K562 (cell line): ENCODE measurements at regions not wholly inside any gene's neighbourhood (a gene's known extent, or its start where the extent isn't known, plus 50 kb on each side); places are given as distances from the start of the nearest gene placed in this dataset.

Experiments
- CBX8 ChIP-seq: fragments of 200-600 bp; sonication (generic); IDR thresholded peaks from 2 replicates; pipeline ENCODE4 v1.6.1; 2012; ENCODE audit warnings: borderline replicate concordance, mixed run types, low read depth, mild to moderate bottlenecking, moderate library complexity, mixed read lengths, low read length, control low read depth, inconsistent platforms; ENCODE audit not compliant: poor library complexity, severe bottlenecking; ENCODE audit errors: extremely low read depth
- ETV5 ChIP-seq: sonication (generic); formaldehyde crosslinking; IDR thresholded peaks from 2 replicates; pipeline ENCODE4 v1.4.0; 2020; ENCODE audit warnings: low read depth, mild to moderate bottlenecking, missing genetic modification reagents
- MED1 ChIP-seq: sonication (generic); formaldehyde crosslinking; IDR thresholded peaks from 2 replicates; pipeline ENCODE4 v1.8.1; 2023; ENCODE audit warnings: missing genetic modification reagents, borderline replicate concordance
- PHB2 ChIP-seq: fragments of 450-650 bp; IDR thresholded peaks from 2 replicates; pipeline ENCODE4 v1.6.1; 2017; ENCODE audit warnings: low read depth
- POLR2A ChIP-seq: fragments of 450-650 bp; conservative IDR thresholded peaks from 2 replicates; pipeline ENCODE4 v1.6.1; 2016
- POLR2AphosphoS5 ChIP-seq: IDR thresholded peaks from 2 replicates; pipeline ENCODE4 v1.6.1; 2011; ENCODE audit warnings: mild to moderate bottlenecking, low read depth, low read length, moderate library complexity; ENCODE audit not compliant: control insufficient read depth, insufficient read depth
- SIN3A ChIP-seq, 2 experiments: fragments of 150-350 bp in 1 of 2; IDR thresholded peaks; 2 replicates each; pipeline ENCODE4 v1.6.1; 2011 to 2016; ENCODE audit warnings: borderline replicate concordance in 2 of 2, low read depth in 2 of 2, low read length in 2 of 2, mild to moderate bottlenecking in 2 of 2, moderate library complexity in 2 of 2; ENCODE audit not compliant: control insufficient read depth in 1 of 2
- SRSF9 ChIP-seq: fragments of 200-400 bp; formaldehyde crosslinking; IDR thresholded peaks from 2 replicates; pipeline ENCODE4 v1.6.1; 2017; ENCODE audit warnings: low read depth, low read length, borderline replicate concordance
- TF ChIP-seq, protein P1 (sequence below), 3 experiments: IDR thresholded peaks in 2 of 3; conservative IDR thresholded peaks in 1 of 3; 2 replicates each; pipeline ENCODE4 v1.5.1; 2011 to 2012; ENCODE audit warnings: low read length in 3 of 3, mild to moderate bottlenecking in 3 of 3, control low read depth in 2 of 3, improper control_type of control experiment in 1 of 3, inconsistent platforms in 1 of 3, low read depth in 1 of 3, mixed read lengths in 1 of 3, moderate library complexity in 1 of 3; ENCODE audit not compliant: insufficient read depth in 2 of 3
- TF ChIP-seq, protein P2 (sequence below): sonication (generic); formaldehyde crosslinking; IDR thresholded peaks from 2 replicates; pipeline ENCODE4 v1.5.0; 2020; ENCODE audit warnings: missing genetic modification reagents

DNA sequence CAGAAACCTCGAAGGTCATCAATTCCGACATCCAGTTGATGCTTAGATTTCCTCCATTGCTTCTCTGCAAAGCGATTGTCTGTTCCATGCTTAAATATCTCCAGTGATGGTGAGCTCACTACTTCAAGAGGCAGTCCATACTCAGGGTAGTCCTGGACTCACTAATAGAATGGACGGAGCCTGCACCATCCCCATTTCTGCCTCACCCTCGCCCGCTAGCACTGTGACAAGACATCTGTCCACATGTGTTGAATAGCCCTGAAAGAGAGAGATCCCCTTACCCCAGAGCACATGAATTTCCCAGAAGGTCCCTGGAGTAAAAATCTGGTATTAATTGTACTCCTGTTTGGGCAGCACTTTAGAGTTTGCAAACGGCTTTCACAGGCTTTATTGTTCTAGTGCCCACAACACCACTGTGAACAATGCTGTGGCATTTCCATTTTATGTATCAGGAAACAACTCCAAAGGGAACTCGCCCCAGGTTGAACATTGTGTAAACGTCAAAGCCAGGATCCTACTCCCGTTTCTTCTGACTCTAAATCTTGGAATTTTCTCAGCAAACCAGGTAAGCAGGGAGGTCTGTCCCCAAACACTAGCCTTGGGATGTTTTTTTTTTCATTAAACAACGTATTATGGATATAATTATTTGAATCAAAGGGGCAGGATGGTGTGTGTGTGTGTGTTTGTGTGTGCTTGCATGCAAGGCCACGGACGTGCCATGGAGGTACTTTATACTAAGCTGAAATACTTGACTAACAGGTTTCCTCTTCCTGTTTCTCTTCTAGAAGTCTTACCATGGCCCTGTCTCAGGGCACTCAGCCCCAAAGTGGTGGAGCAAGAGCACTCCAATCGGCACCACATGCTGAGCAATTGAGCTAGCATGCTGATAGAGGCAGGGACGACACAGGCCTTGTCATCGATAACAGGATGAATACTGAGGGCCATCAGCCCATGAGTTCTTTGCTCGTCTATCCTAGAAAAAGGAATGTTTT, 198.3 kb downstream of the OPA1 start:
- TF ChIP-seq CBX8, result no peak
- TF ChIP-seq ETV5 (CRISPR knock-in tag), result no peak
- TF ChIP-seq, protein P1, sequence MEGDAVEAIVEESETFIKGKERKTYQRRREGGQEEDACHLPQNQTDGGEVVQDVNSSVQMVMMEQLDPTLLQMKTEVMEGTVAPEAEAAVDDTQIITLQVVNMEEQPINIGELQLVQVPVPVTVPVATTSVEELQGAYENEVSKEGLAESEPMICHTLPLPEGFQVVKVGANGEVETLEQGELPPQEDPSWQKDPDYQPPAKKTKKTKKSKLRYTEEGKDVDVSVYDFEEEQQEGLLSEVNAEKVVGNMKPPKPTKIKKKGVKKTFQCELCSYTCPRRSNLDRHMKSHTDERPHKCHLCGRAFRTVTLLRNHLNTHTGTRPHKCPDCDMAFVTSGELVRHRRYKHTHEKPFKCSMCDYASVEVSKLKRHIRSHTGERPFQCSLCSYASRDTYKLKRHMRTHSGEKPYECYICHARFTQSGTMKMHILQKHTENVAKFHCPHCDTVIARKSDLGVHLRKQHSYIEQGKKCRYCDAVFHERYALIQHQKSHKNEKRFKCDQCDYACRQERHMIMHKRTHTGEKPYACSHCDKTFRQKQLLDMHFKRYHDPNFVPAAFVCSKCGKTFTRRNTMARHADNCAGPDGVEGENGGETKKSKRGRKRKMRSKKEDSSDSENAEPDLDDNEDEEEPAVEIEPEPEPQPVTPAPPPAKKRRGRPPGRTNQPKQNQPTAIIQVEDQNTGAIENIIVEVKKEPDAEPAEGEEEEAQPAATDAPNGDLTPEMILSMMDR (IDR thresholded peaks at IDR 0.05 in 2 of 3, conservative IDR thresholded peaks at IDR 0.05 in 1 of 3; ENCODE audit: insufficient read depth in 2 of 3, low read depth in 1 of 3, low read length in 3 of 3), result no peak
- no peak for TF ChIP-seq PHB2
- no peak for TF ChIP-seq POLR2AphosphoS5
- TF ChIP-seq SIN3A (IDR thresholded peaks at IDR 0.05; ENCODE audit: borderline replicate concordance in 2 of 2, control insufficient read depth in 1 of 2, low read depth in 2 of 2, low read length in 2 of 2), result no peak
- TF ChIP-seq MED1 (CRISPR knock-in tag), result no peak
- TF ChIP-seq, protein P2, sequence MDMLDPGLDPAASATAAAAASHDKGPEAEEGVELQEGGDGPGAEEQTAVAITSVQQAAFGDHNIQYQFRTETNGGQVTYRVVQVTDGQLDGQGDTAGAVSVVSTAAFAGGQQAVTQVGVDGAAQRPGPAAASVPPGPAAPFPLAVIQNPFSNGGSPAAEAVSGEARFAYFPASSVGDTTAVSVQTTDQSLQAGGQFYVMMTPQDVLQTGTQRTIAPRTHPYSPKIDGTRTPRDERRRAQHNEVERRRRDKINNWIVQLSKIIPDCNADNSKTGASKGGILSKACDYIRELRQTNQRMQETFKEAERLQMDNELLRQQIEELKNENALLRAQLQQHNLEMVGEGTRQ (CRISPR knock-in tag), result no peak
- TF ChIP-seq POLR2A, result no peak
- TF ChIP-seq SRSF9, result no peak
